ENCODE measurements at regions not wholly inside any gene's neighbourhood (a gene's known extent, or its start where the extent isn't known, plus 50 kb on each side); places are given as distances from the start of the nearest gene placed in this dataset.

- Histone ChIP-seq H3K9me3 (ENCODE audit: control insufficient read depth, low read length) (no peaks in the 10 kb centered on the region), H3K27ac (ENCODE audit: low read depth, low read length, severe bottlenecking) (no peak overlapping the region), H3K4me3 (ENCODE audit: extremely low read depth, insufficient read depth, low read length, poor library complexity, severe bottlenecking) (no peak overlapping the region), H3K36me3 (ENCODE audit: control insufficient read depth, insufficient read depth, low read length) (no peaks in the 10 kb centered on the region), H3K4me1 (ENCODE audit: control insufficient read depth, insufficient read depth, low read length, poor library complexity, severe bottlenecking) (no peaks in the 10 kb centered on the region)
- 100% methylated on average over 1 of the region's 2 CpGs for WGBS, 2 experiments (ENCODE audit: insufficient coverage in 2 of 2)
Observed at GRCh38 chr10:60496181-60496580, 106.5 kb upstream of the ANK3 start.

- no peaks in the 10 kb centered on the region for H3K9me3 ChIP-seq (ENCODE audit: control insufficient read depth, low read length)
- no peak overlapping the region for H3K27ac ChIP-seq (ENCODE audit: low read depth, low read length, severe bottlenecking)
- H3K4me3 ChIP-seq (ENCODE audit: extremely low read depth, insufficient read depth, low read length, poor library complexity, severe bottlenecking) = no peak overlapping the region
- H3K36me3 ChIP-seq (ENCODE audit: control insufficient read depth, insufficient read depth, low read length) = no peaks in the 10 kb centered on the region
- WGBS, 2 experiments (ENCODE audit: insufficient coverage in 2 of 2) = 100% methylated on average over 1 of the region's 1 CpG; no CpG with 5 or more reads in 1 of the 2 experiments
- no peaks in the 10 kb centered on the region for H3K4me1 ChIP-seq (ENCODE audit: control insufficient read depth, insufficient read depth, low read length, poor library complexity, severe bottlenecking)
Observed at GRCh38 chr10:60495338-60496055, 105.8 kb upstream of the ANK3 start.

- Histone ChIP-seq H3K36me3 (ENCODE audit: control insufficient read depth, insufficient read depth, low read length) (no peaks in the 10 kb centered on the region), H3K4me1 (ENCODE audit: control insufficient read depth, insufficient read depth, low read length, poor library complexity, severe bottlenecking) (no peaks in the 10 kb centered on the region), H3K27ac (ENCODE audit: low read depth, low read length, severe bottlenecking) (no peak overlapping the region), H3K4me3 (ENCODE audit: extremely low read depth, insufficient read depth, low read length, poor library complexity, severe bottlenecking) (no peak overlapping the region), H3K9me3 (ENCODE audit: control insufficient read depth, low read length) (no peaks in the 10 kb centered on the region)
- WGBS, 2 experiments (ENCODE audit: insufficient coverage in 2 of 2) = no CpG with 5 or more reads among the region's 2 CpGs
Observed at GRCh38 chr10:60494774-60495173, 105.1 kb upstream of the ANK3 start.

GRCh38 chr10:60491162-60491561, 101.5 kb upstream of the ANK3 start:
- Histone ChIP-seq H3K9me3 (ENCODE audit: control insufficient read depth, low read length) (no peaks in the 10 kb centered on the region), H3K4me3 (ENCODE audit: extremely low read depth, insufficient read depth, low read length, poor library complexity, severe bottlenecking) (no peak overlapping the region), H3K27ac (ENCODE audit: low read depth, low read length, severe bottlenecking) (no peak overlapping the region), H3K4me1 (ENCODE audit: control insufficient read depth, insufficient read depth, low read length, poor library complexity, severe bottlenecking) (no peaks in the 10 kb centered on the region), H3K36me3 (ENCODE audit: control insufficient read depth, insufficient read depth, low read length) (no peaks in the 10 kb centered on the region)
- 80 to 100% methylated on average over 1 of the region's 2 CpGs for WGBS, 2 experiments (ENCODE audit: insufficient coverage in 2 of 2)

GRCh38 chr10:60490013-60490412, 100.3 kb upstream of the ANK3 start:
- H3K4me3 ChIP-seq (ENCODE audit: extremely low read depth, insufficient read depth, low read length, poor library complexity, severe bottlenecking) = no peak overlapping the region
- H3K27ac ChIP-seq (ENCODE audit: low read depth, low read length, severe bottlenecking) = no peak overlapping the region
- no peaks in the 10 kb centered on the region for H3K36me3 ChIP-seq (ENCODE audit: control insufficient read depth, insufficient read depth, low read length)
- WGBS, 2 experiments (ENCODE audit: insufficient coverage in 2 of 2) = 83 to 100% methylated on average over 3 of the region's 3 CpGs
- no peaks in the 10 kb centered on the region for H3K4me1 ChIP-seq (ENCODE audit: control insufficient read depth, insufficient read depth, low read length, poor library complexity, severe bottlenecking)
- no peaks in the 10 kb centered on the region for H3K9me3 ChIP-seq (ENCODE audit: control insufficient read depth, low read length)

GRCh38 chr10:60488111-60488669, 98.5 kb upstream of the ANK3 start:
- H3K4me3 ChIP-seq (ENCODE audit: extremely low read depth, insufficient read depth, low read length, poor library complexity, severe bottlenecking) = no peak overlapping the region
- WGBS, 2 experiments (ENCODE audit: insufficient coverage in 2 of 2) = no CpG with 5 or more reads among the region's 1 CpG

GRCh38 chr10:60487543-60487942, 97.9 kb upstream of the ANK3 start:
- Histone ChIP-seq H3K9me3 (ENCODE audit: control insufficient read depth, low read length) (no peaks in the 10 kb centered on the region), H3K27ac (ENCODE audit: low read depth, low read length, severe bottlenecking) (no peak overlapping the region), H3K36me3 (ENCODE audit: control insufficient read depth, insufficient read depth, low read length) (no peaks in the 10 kb centered on the region), H3K4me3 (ENCODE audit: extremely low read depth, insufficient read depth, low read length, poor library complexity, severe bottlenecking) (no peak overlapping the region), H3K4me1 (ENCODE audit: control insufficient read depth, insufficient read depth, low read length, poor library complexity, severe bottlenecking) (no peaks in the 10 kb centered on the region)
- 94 to 97% methylated on average over 4 to 8 of the region's 9 CpGs for whole genome bisulfite sequencing, 2 experiments (ENCODE audit: insufficient coverage in 2 of 2)

More at GRCh38 chr10:60488111-60488669, 98.5 kb upstream of the ANK3 start:
- Histone ChIP-seq H3K36me3 (ENCODE audit: control insufficient read depth, insufficient read depth, low read length) (no peaks in the 10 kb centered on the region), H3K27ac (ENCODE audit: low read depth, low read length, severe bottlenecking) (no peak overlapping the region), H3K9me3 (ENCODE audit: control insufficient read depth, low read length) (no peaks in the 10 kb centered on the region), H3K4me1 (ENCODE audit: control insufficient read depth, insufficient read depth, low read length, poor library complexity, severe bottlenecking) (no peaks in the 10 kb centered on the region)

- Histone ChIP-seq H3K4me1 (ENCODE audit: control insufficient read depth, insufficient read depth, low read length, poor library complexity, severe bottlenecking) (peaks cover 4% of the 10 kb centered on the region), H3K4me3 (ENCODE audit: extremely low read depth, insufficient read depth, low read length, poor library complexity, severe bottlenecking) (no peak overlapping the region), H3K9me3 (ENCODE audit: control insufficient read depth, low read length) (no peaks in the 10 kb centered on the region), H3K36me3 (ENCODE audit: control insufficient read depth, insufficient read depth, low read length) (no peaks in the 10 kb centered on the region), H3K27ac (ENCODE audit: low read depth, low read length, severe bottlenecking) (no peak overlapping the region)
- WGBS, 2 experiments (ENCODE audit: insufficient coverage in 2 of 2) = 94 to 95% methylated on average over 4 to 5 of the region's 5 CpGs
Observed at GRCh38 chr10:60485025-60485424, 95.3 kb upstream of the ANK3 start.

GRCh38 chr10:60480865-60481563, 91.3 kb upstream of the ANK3 start:
- Histone ChIP-seq H3K9me3 (ENCODE audit: control insufficient read depth, low read length) (no peaks in the 10 kb centered on the region), H3K27ac (ENCODE audit: low read depth, low read length, severe bottlenecking) (peak overlapping the region; percentile 17), H3K4me3 (ENCODE audit: extremely low read depth, insufficient read depth, low read length, poor library complexity, severe bottlenecking) (no peak overlapping the region), H3K4me1 (ENCODE audit: control insufficient read depth, insufficient read depth, low read length, poor library complexity, severe bottlenecking) (peaks cover 4% of the 10 kb centered on the region), H3K36me3 (ENCODE audit: control insufficient read depth, insufficient read depth, low read length) (no peaks in the 10 kb centered on the region)
- 93 to 96% methylated on average over 5 of the region's 8 CpGs for WGBS, 2 experiments (ENCODE audit: insufficient coverage in 2 of 2)

GRCh38 chr10:60479305-60480020, 89.8 kb upstream of the ANK3 start:
- WGBS, 2 experiments (ENCODE audit: insufficient coverage in 2 of 2) = 90 to 100% methylated on average over 1 to 2 of the region's 4 CpGs
- H3K4me3 ChIP-seq (ENCODE audit: extremely low read depth, insufficient read depth, low read length, poor library complexity, severe bottlenecking) = no peak overlapping the region
- no peaks in the 10 kb centered on the region for H3K36me3 ChIP-seq (ENCODE audit: control insufficient read depth, insufficient read depth, low read length)
- H3K9me3 ChIP-seq (ENCODE audit: control insufficient read depth, low read length) = no peaks in the 10 kb centered on the region
- H3K4me1 ChIP-seq (ENCODE audit: control insufficient read depth, insufficient read depth, low read length, poor library complexity, severe bottlenecking) = peaks cover 4% of the 10 kb centered on the region
- H3K27ac ChIP-seq (ENCODE audit: low read depth, low read length, severe bottlenecking) = no peak overlapping the region
